ENCODE measurements at regions not wholly inside any gene's neighbourhood (a gene's known extent, or its start where the extent isn't known, plus 50 kb on each side); places are given as distances from the start of the nearest gene placed in this dataset.
"Not testable (repeated sequence)": the region's sequence is repeated elsewhere in the genome, so short reads cannot be mapped to it uniquely, and the experiment has no call there.

DNA sequence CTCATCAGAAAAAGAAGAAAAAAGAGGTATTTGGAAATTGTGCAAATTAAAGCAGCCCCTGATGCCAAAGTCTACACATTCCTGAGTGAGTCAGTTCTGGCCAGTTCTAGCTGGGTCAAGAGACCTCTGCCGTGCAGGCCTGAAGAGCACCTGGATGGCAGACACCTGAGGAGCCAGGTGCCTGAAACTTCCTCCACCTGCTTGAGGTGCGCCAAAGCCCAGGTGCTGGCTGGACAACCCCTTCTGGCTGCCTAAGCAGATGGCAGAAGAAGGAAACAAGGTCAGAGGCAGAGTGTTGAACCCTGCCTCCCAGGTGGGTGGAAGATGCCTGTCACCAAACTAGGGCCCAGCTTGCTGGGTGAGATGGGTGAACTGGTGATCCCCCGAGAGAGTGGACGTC, 215.8 kb downstream of the GOLGA6L6 start:
- not testable (repeated sequence) for TF ChIP-seq BHLHE40, HDGF (IDR thresholded peaks at IDR 0.05; ENCODE audit: borderline replicate concordance)

All from HEK293T (cell line).